ENCODE measurements at regions not wholly inside any gene's neighbourhood (a gene's known extent, or its start where the extent isn't known, plus 50 kb on each side); places are given as distances from the start of the nearest gene placed in this dataset.

GRCh38 chr9:17906176-17906840 lies 327.4 kb downstream of the SH3GL2 start:
- H3K9me3 ChIP-seq = no peaks in the 10 kb centered on the region
- no peak for TF ChIP-seq CTCF (IDR thresholded peaks at IDR 0.05)
- H3K27me3 ChIP-seq (ENCODE audit: low read depth) = peaks cover 27% of the 10 kb centered on the region
- no peaks in the 10 kb centered on the region for H3K36me3 ChIP-seq
- intact Hi-C loops (cut with DNase I) = no loop called here
- ATAC-seq = peak; percentile 14 to 57
- no peak overlapping the region for H3K27ac ChIP-seq
- DNase-seq = peak; percentile 35
- H3K4me1 ChIP-seq = no peaks in the 10 kb centered on the region
- peak overlapping the region; percentile 32 for H3K4me3 ChIP-seq

- Histone ChIP-seq H3K4me3 (peak overlapping the region; percentile 32), H3K27me3 (ENCODE audit: low read depth) (peaks cover 27% of the 10 kb centered on the region), H3K27ac (no peak overlapping the region), H3K4me1 (no peaks in the 10 kb centered on the region), H3K9me3 (no peaks in the 10 kb centered on the region), H3K36me3 (no peaks in the 10 kb centered on the region)
- DNase-seq = no peak
- TF ChIP-seq CTCF (IDR thresholded peaks at IDR 0.05) = no peak
- intact Hi-C loops (cut with DNase I) = no loop called here
- ATAC-seq = peak; percentile 41 to 72
Measured at GRCh38 chr9:17906841-17907778, 328.2 kb downstream of the SH3GL2 start.

GRCh38 chr9:17907779-17908508 lies 329.1 kb downstream of the SH3GL2 start:
- no peak for TF ChIP-seq CTCF (IDR thresholded peaks at IDR 0.05)
- no peak overlapping the region for H3K27ac ChIP-seq
- no peak for DNase-seq
- H3K4me1 ChIP-seq = no peaks in the 10 kb centered on the region
- intact Hi-C loops (cut with DNase I) = no loop called here
- peak overlapping the region; percentile 32 for H3K4me3 ChIP-seq
- no peak for ATAC-seq
- H3K36me3 ChIP-seq = no peaks in the 10 kb centered on the region
- H3K9me3 ChIP-seq = no peaks in the 10 kb centered on the region
- H3K27me3 ChIP-seq (ENCODE audit: low read depth) = peaks cover 27% of the 10 kb centered on the region

DNA sequence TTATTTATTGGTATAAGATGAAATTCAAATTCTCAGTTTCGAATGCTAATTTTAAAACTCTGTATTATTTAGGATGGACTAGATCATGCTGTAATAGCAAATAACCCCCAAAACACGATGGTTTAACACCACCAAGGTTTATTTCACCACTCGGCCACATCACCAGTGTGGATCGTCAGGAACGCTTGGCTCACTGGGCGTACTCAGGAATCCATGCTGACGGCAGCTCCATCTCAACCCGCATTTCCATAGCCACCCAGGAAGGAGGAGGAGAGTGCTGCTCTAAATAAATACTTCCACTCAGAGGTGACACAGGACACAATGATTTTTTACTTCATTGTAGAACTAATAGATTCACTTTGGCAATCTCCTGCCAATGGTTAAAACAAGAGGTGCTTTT lies 347.4 kb downstream of the SH3GL2 start:
- Histone ChIP-seq H3K27me3 (ENCODE audit: low read depth) (no peaks in the 10 kb centered on the region), H3K4me1 (no peaks in the 10 kb centered on the region), H3K9me3 (no peaks in the 10 kb centered on the region), H3K4me3 (no peak overlapping the region), H3K36me3 (no peaks in the 10 kb centered on the region), H3K27ac (no peak overlapping the region)
- ATAC-seq (no peak), DNase-seq (no peak)
- intact Hi-C loops (cut with DNase I) = no loop called here
- no peak for TF ChIP-seq CTCF (IDR thresholded peaks at IDR 0.05)

DNA sequence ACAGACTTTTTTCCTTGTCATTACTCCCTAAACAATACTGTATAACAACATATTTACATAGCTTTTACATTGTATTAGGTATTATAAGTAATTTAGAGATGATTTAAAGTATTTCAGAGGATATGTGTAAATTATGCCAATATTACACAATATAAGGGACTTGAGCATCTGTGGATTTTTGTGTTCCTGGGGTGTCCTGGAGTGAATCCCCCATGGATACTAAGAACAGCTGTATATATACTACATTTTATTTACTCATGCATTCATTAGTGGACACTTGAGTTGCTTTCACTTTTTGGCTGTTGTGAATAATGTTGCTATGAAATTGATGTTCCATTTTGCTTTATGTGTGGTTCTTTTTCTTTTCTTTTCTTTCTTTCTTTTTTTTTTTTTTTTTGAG lies 348.8 kb downstream of the SH3GL2 start:
- no peak for ATAC-seq
- no peak for TF ChIP-seq CTCF (IDR thresholded peaks at IDR 0.05)
- intact Hi-C loops (cut with DNase I) = no loop called here
- no peak overlapping the region for H3K4me3 ChIP-seq
- no peak for DNase-seq
- no peaks in the 10 kb centered on the region for H3K9me3 ChIP-seq
- no peak overlapping the region for H3K27ac ChIP-seq
- no peaks in the 10 kb centered on the region for H3K27me3 ChIP-seq (ENCODE audit: low read depth)
- H3K4me1 ChIP-seq = no peaks in the 10 kb centered on the region
- H3K36me3 ChIP-seq = no peaks in the 10 kb centered on the region
